Sigmoid colon (tissue), 6 donors: ENCODE measurements at regions not wholly inside any gene's neighbourhood (a gene's known extent, or its start where the extent isn't known, plus 50 kb on each side); places are given as distances from the start of the nearest gene placed in this dataset.

Source experiments
- DNase-seq: peaks from one replicate; pipeline ENCODE4 v3.0.0-alpha.2; 2019
- H3K27ac ChIP-seq, 4 donors: fragments of 200-600 bp; sonication (generic); one replicate each; pipeline ENCODE4 v1.5.1; 2016 to 2019; ENCODE audit warnings: mild to moderate bottlenecking in 1 of 4
- H3K27me3 ChIP-seq, 3 donors: fragments of 200-600 bp; sonication (generic); one replicate each; pipeline ENCODE4 v1.5.1; 2019; ENCODE audit warnings: mild to moderate bottlenecking in 1 of 3
- H3K36me3 ChIP-seq, 4 donors: fragments of 200-600 bp; sonication (generic); one replicate each; pipeline ENCODE4 v1.5.1; 2016 to 2019
- H3K4me1 ChIP-seq, 4 donors: fragments of 200-600 bp; sonication (generic); one replicate each; pipeline ENCODE4 v1.5.1; 2017 to 2019
- H3K4me3 ChIP-seq, 4 donors: fragments of 200-600 bp; sonication (generic); one replicate each; pipeline ENCODE4 v1.5.1; 2017 to 2019; ENCODE audit warnings: mild to moderate bottlenecking in 2 of 4, moderate library complexity in 1 of 4
- H3K9me3 ChIP-seq, 4 donors: fragments of 200-600 bp in 3 of 4; sonication (generic) in 3 of 4; one replicate each; pipeline versions ENCODE4 v1.5.1 to v1.6.1; 2013 to 2019
- EP300 ChIP-seq, 4 donors: sonication (generic); formaldehyde crosslinking; IDR thresholded peaks; one replicate each; pipeline ENCODE4 v1.6.1; 2017; ENCODE audit warnings: antibody characterized with exemption in 4 of 4
- POLR2A ChIP-seq, 2 donors: fragments of 450-650 bp; IDR thresholded peaks; one replicate each; pipeline ENCODE4 v1.6.1; 2016; ENCODE audit warnings: antibody characterized with exemption in 2 of 2, mild to moderate bottlenecking in 2 of 2, moderate library complexity in 2 of 2
- POLR2AphosphoS5 ChIP-seq, 4 donors: sonication (generic); formaldehyde crosslinking; IDR thresholded peaks; one replicate each; pipeline ENCODE4 v1.6.1; 2017; ENCODE audit warnings: antibody characterized with exemption in 4 of 4
- WGBS, 2 donors: extraction: QIAGEN DNeasy Blood & Tissue Kit; methylation state at CpG; one replicate each; pipeline ENCODE4 v1.1.7; 2013; 5-methylcytosine and 5-hydroxymethylcytosine counted together
- intact Hi-C: fragments of 100-400 bp; cut with DNase I; formaldehyde crosslinking; loops from one replicate; pipeline ENCODE4 v1.15.1; 2023
- TF ChIP-seq, protein P1 (sequence below), 4 experiments: fragments of 450-650 bp in 3 of 4; fragments of 200-600 bp in 1 of 4; IDR thresholded peaks; one replicate each; pipeline ENCODE4 v1.5.1; 2016 to 2019; ENCODE audit warnings: antibody characterized with exemption in 4 of 4, mild to moderate bottlenecking in 3 of 4, moderate library complexity in 2 of 4
- donor health status: healthy with polysubstance abuse.
- donor health status: healthy.

GRCh38 chr6:105713474-105714118 lies 310.7 kb upstream of the PREP start:
- no peaks in the 10 kb centered on the region for H3K4me1 ChIP-seq
- TF ChIP-seq, protein P1, sequence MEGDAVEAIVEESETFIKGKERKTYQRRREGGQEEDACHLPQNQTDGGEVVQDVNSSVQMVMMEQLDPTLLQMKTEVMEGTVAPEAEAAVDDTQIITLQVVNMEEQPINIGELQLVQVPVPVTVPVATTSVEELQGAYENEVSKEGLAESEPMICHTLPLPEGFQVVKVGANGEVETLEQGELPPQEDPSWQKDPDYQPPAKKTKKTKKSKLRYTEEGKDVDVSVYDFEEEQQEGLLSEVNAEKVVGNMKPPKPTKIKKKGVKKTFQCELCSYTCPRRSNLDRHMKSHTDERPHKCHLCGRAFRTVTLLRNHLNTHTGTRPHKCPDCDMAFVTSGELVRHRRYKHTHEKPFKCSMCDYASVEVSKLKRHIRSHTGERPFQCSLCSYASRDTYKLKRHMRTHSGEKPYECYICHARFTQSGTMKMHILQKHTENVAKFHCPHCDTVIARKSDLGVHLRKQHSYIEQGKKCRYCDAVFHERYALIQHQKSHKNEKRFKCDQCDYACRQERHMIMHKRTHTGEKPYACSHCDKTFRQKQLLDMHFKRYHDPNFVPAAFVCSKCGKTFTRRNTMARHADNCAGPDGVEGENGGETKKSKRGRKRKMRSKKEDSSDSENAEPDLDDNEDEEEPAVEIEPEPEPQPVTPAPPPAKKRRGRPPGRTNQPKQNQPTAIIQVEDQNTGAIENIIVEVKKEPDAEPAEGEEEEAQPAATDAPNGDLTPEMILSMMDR (IDR thresholded peaks at IDR 0.05): no peak
- TF ChIP-seq EP300 (IDR thresholded peaks at IDR 0.05) (no peak), POLR2A (IDR thresholded peaks at IDR 0.05) (no peak), POLR2AphosphoS5 (IDR thresholded peaks at IDR 0.05) (no peak)
- H3K27ac ChIP-seq: no peak overlapping the region
- H3K36me3 ChIP-seq: no peaks in the 10 kb centered on the region
- intact Hi-C loops: no loop called here
- 94 to 100% methylated on average over 1 of the region's 1 CpG for WGBS, 2 donors
- H3K9me3 ChIP-seq: peaks cover 0 to 13% (median 0%) of the 10 kb centered on the region in 4 donors
- H3K27me3 ChIP-seq: no peaks in the 10 kb centered on the region
- no peak for DNase-seq
- no peak overlapping the region for H3K4me3 ChIP-seq

DNA sequence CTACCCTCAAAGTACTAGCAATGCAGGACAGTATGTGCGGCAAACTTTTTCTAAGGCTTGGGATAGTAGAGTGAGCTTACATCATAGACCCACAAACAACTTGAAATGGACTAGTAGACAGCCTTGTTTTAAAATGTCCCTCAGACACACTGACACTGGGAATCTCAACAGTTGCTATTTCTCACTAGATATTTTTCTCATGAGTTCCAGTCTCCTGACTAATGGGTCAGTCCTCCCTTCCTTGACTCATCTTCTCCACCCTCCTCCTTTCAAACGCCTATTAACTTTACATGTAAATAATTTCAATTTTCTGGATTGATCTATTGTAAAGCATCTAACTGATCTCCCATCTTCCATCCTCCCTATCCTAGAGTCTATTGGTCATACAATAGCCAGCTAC lies 308.3 kb upstream of the PREP start:
- Histone ChIP-seq H3K4me1 (no peaks in the 10 kb centered on the region), H3K27ac (no peak overlapping the region), H3K36me3 (no peaks in the 10 kb centered on the region), H3K4me3 (no peak overlapping the region), H3K27me3 (no peaks in the 10 kb centered on the region), H3K9me3 (peaks cover 0 to 13% (median 0%) of the 10 kb centered on the region in 4 donors)
- intact Hi-C loops: no loop called here
- DNase-seq: no peak
- TF ChIP-seq, protein P1 (IDR thresholded peaks at IDR 0.05): no peak
- TF ChIP-seq POLR2AphosphoS5 (IDR thresholded peaks at IDR 0.05) (no peak), EP300 (IDR thresholded peaks at IDR 0.05) (no peak), POLR2A (IDR thresholded peaks at IDR 0.05) (no peak)
- WGBS, 2 donors: 94 to 96% methylated on average over 2 of the region's 2 CpGs

DNA sequence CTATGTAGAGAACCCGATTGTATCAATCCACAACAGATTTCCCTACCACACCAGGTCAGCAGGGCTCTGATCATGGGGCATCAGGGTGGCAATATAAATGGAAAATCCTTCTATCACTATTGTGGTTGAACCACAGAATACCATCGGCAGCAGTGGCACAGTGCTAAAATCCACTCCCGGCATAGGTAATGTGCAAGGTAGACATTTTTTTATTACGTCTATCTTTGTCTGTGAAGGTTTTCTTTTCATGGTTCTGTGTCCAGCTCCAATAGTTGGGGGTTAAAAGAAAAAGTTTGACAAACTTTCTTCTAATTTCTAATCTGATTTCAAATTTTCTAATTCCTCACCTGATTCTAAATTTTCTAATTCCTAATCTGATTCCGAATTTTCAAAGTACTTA lies 302.7 kb upstream of the PREP start:
- Histone ChIP-seq H3K27me3 (no peaks in the 10 kb centered on the region), H3K4me1 (no peaks in the 10 kb centered on the region), H3K4me3 (no peak overlapping the region), H3K36me3 (no peaks in the 10 kb centered on the region), H3K9me3 (peaks cover 0 to 5% (median 0%) of the 10 kb centered on the region in 4 donors), H3K27ac (no peak overlapping the region)
- no peak for TF ChIP-seq POLR2A (IDR thresholded peaks at IDR 0.05)
- TF ChIP-seq, protein P1 (IDR thresholded peaks at IDR 0.05): no peak
- TF ChIP-seq EP300 (IDR thresholded peaks at IDR 0.05): no peak
- TF ChIP-seq POLR2AphosphoS5 (IDR thresholded peaks at IDR 0.05): no peak
- intact Hi-C loops: no loop called here
- 97% methylated on average over 5 of the region's 5 CpGs for WGBS, 2 donors
- DNase-seq: no peak

GRCh38 chr6:105695461-105695860 lies 292.6 kb upstream of the PREP start:
- TF ChIP-seq POLR2AphosphoS5 (IDR thresholded peaks at IDR 0.05) (no peak), EP300 (IDR thresholded peaks at IDR 0.05) (no peak), POLR2A (IDR thresholded peaks at IDR 0.05) (no peak)
- TF ChIP-seq, protein P1 (IDR thresholded peaks at IDR 0.05): no peak
- WGBS, 2 donors: 79 to 88% methylated on average over 3 of the region's 3 CpGs
- intact Hi-C loops: no loop called here

More at GRCh38 chr6:105695461-105695860, 292.6 kb upstream of the PREP start:
- H3K9me3 ChIP-seq: no peaks in the 10 kb centered on the region
- no peak overlapping the region for H3K27ac ChIP-seq
- DNase-seq: no peak
- H3K4me1 ChIP-seq: no peaks in the 10 kb centered on the region
- H3K4me3 ChIP-seq: no peak overlapping the region
- H3K27me3 ChIP-seq: no peaks in the 10 kb centered on the region
- no peaks in the 10 kb centered on the region for H3K36me3 ChIP-seq
